ENCODE measurements at regions not wholly inside any gene's neighbourhood (a gene's known extent, or its start where the extent isn't known, plus 50 kb on each side); places are given as distances from the start of the nearest gene placed in this dataset.

DNA sequence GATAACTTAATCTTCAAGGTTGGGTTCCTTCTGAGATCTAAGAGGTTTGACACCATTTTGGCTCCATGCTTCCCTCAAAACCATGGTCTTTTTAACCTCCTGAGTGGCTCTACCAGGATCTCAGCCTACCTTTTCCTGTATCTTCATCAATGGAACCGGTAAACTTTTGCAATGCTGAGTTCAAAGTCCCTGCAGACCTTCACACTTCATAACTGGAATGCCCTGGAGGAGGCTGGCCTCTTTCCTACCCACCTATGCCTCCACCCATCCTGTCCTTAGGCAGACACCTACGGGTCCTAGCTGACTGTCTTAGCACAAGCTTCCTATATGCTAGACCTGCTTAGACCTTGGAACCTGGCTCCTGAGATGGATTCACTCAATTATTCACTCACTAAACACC, 89.5 kb upstream of the EEA1 start:
- TF ChIP-seq, protein P1, sequence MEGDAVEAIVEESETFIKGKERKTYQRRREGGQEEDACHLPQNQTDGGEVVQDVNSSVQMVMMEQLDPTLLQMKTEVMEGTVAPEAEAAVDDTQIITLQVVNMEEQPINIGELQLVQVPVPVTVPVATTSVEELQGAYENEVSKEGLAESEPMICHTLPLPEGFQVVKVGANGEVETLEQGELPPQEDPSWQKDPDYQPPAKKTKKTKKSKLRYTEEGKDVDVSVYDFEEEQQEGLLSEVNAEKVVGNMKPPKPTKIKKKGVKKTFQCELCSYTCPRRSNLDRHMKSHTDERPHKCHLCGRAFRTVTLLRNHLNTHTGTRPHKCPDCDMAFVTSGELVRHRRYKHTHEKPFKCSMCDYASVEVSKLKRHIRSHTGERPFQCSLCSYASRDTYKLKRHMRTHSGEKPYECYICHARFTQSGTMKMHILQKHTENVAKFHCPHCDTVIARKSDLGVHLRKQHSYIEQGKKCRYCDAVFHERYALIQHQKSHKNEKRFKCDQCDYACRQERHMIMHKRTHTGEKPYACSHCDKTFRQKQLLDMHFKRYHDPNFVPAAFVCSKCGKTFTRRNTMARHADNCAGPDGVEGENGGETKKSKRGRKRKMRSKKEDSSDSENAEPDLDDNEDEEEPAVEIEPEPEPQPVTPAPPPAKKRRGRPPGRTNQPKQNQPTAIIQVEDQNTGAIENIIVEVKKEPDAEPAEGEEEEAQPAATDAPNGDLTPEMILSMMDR (conservative IDR thresholded peaks at IDR 0.05; ENCODE audit: low read length) = no peak
- no peak for TF ChIP-seq EZH2phosphoT487 (IDR thresholded peaks at IDR 0.05; ENCODE audit: borderline replicate concordance)
